Neural progenitor cell (in vitro differentiated cells): ENCODE measurements at regions not wholly inside any gene's neighbourhood (a gene's known extent, or its start where the extent isn't known, plus 50 kb on each side); places are given as distances from the start of the nearest gene placed in this dataset.

ENCODE experiments used
- EZH2phosphoT487 ChIP-seq: fragments of 200-600 bp; sonication (generic); IDR thresholded peaks from 2 replicates; pipeline ENCODE4 v1.6.1; 2017; ENCODE audit warnings: antibody characterized with exemption
- TF ChIP-seq, protein P1 (sequence below): fragments of 200-600 bp; sonication (generic); IDR thresholded peaks from 2 replicates; pipeline ENCODE4 v1.5.1; 2017; ENCODE audit warnings: antibody characterized with exemption, mild to moderate bottlenecking

DNA sequence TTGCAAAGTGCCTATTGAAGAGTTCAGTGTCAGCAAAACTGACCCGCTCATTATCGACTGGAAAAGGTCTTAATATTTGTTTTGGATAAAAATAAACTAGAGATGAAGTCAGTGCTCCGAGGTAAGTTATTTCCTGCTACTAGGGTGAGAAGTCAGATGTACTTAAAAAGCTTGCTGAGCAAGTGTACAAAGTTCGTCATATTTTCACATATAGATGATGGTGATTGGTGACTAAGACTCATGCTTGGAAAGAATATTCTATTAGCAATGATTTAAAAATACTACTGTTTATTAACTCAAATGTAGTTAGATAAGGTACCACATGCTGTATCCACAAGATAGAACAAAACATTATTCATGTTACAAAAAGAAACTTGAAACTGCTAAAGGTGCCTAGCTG lies 643.7 kb downstream of the GABRG2 start:
- TF ChIP-seq, protein P1, sequence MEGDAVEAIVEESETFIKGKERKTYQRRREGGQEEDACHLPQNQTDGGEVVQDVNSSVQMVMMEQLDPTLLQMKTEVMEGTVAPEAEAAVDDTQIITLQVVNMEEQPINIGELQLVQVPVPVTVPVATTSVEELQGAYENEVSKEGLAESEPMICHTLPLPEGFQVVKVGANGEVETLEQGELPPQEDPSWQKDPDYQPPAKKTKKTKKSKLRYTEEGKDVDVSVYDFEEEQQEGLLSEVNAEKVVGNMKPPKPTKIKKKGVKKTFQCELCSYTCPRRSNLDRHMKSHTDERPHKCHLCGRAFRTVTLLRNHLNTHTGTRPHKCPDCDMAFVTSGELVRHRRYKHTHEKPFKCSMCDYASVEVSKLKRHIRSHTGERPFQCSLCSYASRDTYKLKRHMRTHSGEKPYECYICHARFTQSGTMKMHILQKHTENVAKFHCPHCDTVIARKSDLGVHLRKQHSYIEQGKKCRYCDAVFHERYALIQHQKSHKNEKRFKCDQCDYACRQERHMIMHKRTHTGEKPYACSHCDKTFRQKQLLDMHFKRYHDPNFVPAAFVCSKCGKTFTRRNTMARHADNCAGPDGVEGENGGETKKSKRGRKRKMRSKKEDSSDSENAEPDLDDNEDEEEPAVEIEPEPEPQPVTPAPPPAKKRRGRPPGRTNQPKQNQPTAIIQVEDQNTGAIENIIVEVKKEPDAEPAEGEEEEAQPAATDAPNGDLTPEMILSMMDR = no peak
- no peak for TF ChIP-seq EZH2phosphoT487
